ENCODE measurements at regions not wholly inside any gene's neighbourhood (a gene's known extent, or its start where the extent isn't known, plus 50 kb on each side); places are given as distances from the start of the nearest gene placed in this dataset.
"Not testable (repeated sequence)": the region's sequence is repeated elsewhere in the genome, so short reads cannot be mapped to it uniquely, and the experiment has no call there.

DNA sequence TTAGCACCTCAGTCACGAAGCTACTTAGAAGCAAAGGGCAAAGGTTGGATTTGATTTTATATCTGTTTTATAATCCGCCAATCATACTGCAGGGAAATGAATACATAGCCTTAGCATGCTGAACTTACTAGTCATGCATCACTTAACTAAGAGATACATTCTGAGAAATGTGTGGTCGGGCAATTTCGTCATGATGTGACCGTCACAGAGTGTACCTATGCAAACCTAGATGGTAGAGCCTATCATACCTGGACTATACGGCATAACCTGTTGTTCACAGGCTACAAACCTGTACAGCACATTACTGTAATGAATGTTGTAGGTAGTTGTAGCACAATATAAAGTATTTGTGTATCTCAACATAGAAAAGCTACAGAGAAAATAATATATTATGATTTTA is 345.2 kb upstream of the RGS17 start:
- no peak for DNase-seq (ENCODE audit: low spot score)
- intact Hi-C loops (cut with DNase I): no loop called here

DNA sequence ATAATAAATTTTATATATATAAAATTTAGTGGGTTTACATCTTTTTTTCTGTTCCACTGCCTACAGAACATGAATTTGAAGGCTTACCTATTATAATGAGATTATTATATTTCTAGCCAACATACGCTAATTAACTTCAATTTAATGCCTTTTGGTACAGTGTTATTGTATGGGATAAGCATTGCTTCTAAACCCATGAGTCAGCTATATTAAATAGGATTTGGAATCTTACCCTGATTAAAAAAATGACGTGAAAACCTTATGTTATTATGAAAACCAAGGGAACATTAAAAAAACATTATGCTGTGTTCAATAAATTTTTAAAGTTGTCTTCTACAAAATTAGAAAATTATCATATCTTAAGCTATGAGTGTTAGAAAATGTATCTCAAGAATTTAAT is 334.0 kb upstream of the RGS17 start:
- intact Hi-C loops (cut with DNase I): no loop called here
- no peak for DNase-seq (ENCODE audit: low spot score)

DNA sequence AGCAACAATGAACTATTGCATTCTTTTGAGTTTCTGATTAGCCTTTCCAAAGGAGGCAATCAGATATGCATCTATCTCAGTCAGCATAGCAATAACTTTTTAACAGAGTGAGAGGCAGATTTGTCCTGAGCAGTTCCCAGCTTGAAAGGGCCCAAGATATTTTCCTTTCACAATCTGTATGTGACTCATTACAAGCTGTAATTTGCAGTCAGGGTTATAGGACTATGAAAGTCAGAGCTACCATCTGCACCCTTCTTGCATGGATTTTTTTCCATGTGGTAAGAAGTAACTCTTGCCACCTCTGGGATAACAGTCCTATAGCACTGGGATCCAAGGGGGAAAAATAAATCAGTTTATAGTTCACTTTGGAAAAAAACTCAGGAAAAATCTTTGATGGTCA is 318.2 kb upstream of the RGS17 start:
- intact Hi-C loops (cut with DNase I): no loop called here
- DNase-seq (ENCODE audit: low spot score): no peak

DNA sequence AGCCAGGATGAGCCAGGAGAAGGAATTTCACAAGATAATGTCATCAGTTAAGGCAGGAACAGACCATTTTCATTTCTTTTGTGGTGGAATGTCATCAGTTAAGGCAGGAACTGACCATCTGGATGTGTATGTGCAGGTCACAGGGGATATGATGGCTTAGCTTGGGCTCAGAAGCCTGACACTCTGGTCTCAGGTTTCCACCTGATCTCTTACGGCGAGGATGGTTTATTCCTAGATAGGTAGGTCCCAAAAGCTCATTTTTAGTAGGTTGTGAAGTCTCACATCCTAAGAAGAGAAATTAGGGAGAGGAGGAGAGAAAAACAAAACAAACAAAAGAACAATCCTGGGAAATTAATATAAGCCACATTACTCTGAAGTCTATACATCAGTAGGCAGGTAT is 311.7 kb upstream of the RGS17 start:
- DNase-seq (ENCODE audit: low spot score); intact Hi-C loops (cut with DNase I): not testable (repeated sequence)

DNA sequence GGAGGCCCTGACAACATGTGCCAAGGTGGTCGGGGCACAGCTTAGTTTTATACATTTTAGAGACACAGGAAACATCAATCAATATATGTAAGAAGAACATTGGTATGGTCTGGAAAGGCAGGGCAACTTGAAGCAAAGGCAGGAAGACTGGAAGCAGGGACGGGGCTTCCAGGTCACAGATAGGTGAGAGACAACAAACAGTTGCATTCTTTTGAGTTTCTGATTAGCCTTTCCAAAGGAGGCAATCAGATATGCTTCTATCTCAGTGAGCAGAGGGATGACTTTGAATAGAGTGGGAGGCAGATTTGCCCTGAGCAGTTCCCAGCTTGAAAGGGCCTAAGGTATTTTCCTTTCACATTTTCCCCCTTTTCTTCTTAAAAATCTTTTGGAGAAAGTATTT is 311.0 kb upstream of the RGS17 start:
- no peak for DNase-seq (ENCODE audit: low spot score)
- intact Hi-C loops (cut with DNase I): no loop called here

DNA sequence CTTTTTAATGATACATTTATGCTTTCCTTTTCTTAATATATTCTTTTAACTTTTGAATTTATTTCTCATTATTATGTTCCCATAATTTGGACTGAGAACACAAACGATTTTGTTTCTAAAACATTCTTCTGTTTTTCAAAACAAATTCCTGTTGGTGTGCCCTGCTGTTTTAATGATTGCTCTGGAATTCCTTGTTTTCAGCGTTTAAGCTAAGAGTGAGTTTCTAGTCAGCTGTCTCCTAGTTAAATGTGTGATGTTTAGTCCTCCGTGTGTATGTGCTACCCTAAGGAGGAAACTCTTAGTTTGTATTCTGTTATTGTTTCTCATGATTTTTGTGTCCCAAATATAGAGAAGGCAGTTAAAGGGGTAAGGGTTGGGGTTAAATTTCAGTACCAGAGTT is 306.1 kb upstream of the RGS17 start:
- no peak for DNase-seq (ENCODE audit: low spot score)
- intact Hi-C loops (cut with DNase I): no loop called here

DNA sequence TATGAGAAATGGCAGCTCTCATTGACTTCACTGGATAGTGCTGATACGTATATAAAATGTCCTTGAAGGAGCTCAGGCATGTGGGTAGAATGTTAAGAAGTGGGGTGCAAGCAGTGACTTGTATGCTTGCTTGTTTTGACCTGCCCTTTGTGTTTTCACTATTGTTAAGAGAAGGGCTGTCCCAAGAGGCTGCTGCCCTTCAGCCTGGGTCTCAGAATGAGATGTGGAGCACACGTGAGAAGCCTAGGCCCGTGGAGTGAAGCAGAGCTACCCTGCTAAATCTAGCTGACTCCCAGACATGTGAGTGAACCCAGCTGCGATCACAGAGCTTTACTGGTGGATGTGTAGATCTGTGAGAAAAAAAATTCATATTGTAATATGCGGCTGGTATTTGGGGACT is 305.3 kb upstream of the RGS17 start:
- intact Hi-C loops (cut with DNase I): no loop called here
- DNase-seq (ENCODE audit: low spot score): no peak

DNA sequence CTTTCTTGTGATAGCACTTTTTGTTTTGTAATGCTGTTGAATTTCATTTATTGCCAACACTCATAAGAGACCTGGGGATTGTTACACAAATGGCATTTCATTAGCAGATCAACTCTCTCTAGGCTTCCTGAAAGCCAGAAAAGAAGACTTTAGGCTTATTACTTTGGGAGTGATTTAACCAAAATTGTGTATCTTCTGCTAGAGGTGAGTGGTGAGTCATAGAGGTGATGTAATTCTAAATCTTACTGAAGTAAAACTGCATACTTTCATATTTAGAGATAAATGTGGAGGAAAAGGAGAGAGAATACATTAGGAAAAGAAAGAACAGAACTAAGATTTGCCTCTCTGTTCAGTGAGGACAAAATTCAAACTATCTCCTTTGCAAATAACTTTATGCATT is 304.7 kb upstream of the RGS17 start:
- intact Hi-C loops (cut with DNase I): no loop called here
- DNase-seq (ENCODE audit: low spot score): no peak

DNA sequence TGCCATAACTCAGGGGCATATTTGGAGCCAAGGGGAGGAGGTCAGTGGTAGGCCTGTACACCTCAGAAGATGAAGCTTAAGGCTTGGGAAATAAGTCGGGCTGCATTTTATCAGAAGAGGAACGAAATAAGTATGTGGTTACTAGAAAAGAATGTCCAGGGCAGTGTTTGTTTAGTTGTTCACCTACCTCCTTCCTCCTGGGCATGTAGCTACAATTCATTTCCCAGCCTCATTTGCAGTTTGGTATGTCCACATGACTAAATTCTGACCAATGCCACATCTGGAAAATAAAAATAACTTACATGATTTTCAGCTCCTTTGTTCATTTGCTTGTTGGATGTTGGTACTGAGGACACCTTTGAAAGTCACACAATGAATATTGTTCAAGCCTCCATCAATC is 294.5 kb upstream of the RGS17 start:
- intact Hi-C loops (cut with DNase I): no loop called here
- no peak for DNase-seq (ENCODE audit: low spot score)

DNA sequence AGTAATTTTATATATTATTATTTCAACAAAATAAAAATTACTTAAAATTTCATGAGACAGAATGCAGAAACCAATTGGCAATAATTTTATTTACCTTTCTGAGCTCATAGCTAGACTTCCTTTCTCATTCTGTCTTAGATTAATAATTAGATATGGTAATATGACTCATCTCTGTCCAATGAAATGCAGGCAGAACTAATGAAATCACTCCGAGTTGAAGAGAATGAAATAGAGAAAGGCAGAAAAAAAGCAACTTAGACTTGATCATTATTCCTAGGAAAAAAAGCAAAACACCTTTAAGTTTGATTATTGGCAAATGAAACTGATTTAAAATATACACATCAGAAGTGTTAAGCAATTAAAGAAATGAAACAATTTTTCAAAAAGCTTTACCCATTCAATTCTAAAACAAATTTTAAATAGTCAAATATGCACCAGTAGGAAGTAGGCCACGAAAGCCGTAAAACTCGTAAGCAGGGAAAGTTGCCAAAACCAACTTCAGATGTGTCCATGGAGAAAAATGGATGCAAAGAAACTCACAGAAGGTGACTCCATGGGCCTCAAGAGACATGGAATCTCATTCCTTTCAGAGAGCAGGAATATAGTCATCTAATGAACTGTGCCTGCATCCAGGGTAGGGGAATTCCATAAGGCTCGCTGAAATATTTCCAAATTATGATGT is 293.8 kb upstream of the RGS17 start:
- intact Hi-C loops (cut with DNase I): no loop called here

DNA sequence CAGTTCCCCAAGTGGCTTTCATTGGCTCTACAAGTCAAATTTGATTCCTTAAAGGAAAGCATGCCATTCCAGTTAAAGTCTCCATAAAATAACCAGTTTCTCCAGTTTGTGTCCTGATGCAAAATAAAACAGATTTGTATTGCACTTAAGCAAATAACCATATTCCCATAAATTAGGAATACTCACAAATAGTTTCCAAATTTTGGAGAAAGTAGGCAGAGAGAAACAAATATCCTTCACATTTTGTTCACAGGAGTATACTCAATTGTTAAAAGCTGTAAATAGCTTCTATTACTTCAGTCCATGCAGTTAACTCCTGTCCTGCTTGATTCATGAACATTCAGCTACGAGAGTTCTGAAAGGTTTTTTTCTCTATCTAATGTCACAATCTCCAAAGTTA is 281.4 kb upstream of the RGS17 start:
- DNase-seq (ENCODE audit: low spot score): no peak
- intact Hi-C loops (cut with DNase I): no loop called here

More for the DNA sequence above, 293.8 kb upstream of the RGS17 start:
- DNase-seq (ENCODE audit: low spot score): no peak

DNA sequence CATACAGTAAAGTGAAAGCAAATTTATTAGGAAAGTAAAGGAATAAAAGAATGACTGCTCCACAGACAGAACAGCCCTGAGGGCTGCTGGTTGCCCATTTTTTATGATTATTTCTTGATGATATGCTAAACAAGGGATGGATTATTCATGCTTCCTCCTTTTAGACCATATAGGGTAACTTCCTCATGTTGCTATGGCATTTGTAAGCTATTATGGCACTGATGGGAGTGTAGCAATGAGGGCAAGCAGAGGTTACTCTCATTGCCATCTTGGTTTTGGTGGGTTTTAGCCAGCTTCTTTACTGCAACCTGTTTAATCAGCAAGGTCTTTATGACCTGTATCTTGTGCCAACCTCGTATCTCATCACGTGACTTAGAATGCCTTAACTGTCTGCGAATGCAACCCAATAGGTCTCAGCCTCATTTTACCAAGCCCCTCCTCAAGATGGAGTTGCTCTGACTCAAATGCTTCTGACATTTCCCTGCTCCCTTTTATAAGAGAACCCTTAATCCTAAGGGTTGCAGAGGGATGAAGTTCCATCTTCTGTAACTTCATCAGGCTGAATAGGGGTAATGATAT is 280.1 kb upstream of the RGS17 start:
- intact Hi-C loops (cut with DNase I): no loop called here
- DNase-seq (ENCODE audit: low spot score): no peak

DNA sequence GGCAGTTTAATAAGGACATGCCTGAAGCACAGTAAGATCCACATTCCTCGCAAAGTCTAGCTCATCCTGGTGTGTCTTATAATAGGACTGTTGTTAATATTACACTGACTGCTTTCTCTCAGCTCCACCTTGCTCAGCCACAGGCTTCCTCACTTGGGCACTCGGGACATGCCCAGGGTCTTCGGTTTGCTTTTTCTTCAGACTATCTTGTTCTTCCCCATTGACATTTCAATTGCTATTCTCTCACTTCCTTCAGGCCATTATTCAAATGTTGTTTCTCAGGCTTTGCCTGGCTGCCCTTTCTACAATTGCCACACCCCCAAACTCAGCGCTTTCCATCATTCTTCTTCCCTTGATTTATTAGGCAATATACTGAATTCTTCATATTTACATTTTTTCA is 274.8 kb upstream of the RGS17 start:
- intact Hi-C loops (cut with DNase I): no loop called here
- no peak for DNase-seq (ENCODE audit: low spot score)

DNA sequence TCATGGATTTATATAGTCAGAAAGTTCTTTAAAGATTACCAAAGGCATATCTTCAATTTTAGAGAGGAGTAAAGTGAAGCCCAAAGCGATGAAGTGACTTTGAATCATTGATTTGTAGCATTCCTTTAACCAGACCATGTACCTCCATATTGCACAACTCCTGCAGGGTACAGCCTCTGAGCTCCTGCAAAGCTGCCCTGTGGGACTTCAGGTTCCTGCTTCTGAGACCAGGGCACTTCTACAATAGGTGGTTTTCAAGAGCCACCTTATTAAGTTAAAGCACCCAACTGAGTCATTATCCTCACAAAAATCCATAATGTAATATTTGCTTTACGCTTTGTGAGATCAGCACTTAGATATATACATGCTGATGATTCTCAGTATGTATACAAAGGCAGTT is 270.7 kb upstream of the RGS17 start:
- no peak for DNase-seq (ENCODE audit: low spot score)
- intact Hi-C loops (cut with DNase I): no loop called here

DNA sequence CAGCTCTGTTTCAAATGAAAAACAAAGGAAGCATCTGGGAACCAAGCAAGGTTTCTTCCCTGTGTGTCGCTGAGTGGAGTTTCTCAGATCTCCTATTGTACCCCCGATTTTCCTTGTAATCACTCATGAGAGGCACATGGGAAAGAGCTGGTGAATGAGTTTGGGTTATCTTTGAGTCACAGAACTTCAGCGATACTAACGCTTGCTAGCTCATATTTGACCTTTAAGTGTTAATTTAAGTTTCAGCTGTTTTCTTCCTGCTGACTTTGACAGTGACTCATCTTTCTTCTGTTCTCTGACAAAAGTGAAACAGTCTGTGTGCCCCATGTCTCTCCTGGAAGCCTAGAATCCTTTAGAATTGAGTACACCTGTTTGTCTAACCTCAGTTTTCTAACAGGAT is 261.1 kb upstream of the RGS17 start:
- DNase-seq (ENCODE audit: low spot score): no peak
- intact Hi-C loops (cut with DNase I): no loop called here

DNA sequence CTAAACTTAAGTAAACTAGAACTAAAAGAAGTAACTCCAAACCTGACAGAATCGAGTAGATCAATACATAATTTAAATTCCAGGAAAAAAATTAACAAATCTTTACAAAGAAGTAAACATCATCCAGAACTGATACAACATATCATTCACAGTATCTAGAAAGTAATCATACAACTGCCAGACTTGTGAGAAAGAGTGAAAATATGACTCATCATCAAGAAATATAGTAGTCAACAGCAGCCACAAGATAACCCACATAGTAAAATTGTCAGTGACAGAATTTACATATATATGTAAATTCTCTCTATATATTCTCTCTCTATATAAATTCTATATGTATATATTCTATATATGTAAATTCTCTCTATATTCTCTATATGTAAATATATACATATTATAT is 242.8 kb upstream of the RGS17 start:
- DNase-seq (ENCODE audit: low spot score): no peak
- intact Hi-C loops (cut with DNase I): no loop called here

DNA sequence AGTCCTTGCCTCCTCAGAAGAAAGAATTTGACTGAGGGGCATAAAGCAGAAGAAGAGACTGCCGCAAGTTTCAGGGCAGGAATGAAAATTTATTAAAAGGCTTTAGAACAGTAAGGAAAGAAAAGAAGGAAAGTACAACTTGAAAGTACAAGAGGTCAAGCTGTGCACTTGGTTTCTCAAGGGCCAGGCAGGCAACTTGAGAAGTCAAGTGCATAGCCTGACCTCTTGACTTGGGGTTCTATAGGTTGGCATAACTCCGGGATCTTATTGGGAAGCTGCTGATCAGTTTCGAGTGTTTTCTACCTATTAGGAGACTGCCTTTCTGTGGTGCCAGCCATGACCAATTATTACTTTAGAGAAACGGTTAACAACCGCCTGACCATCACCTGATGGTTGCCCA is 237.0 kb upstream of the RGS17 start:
- DNase-seq (ENCODE audit: low spot score): no peak
- intact Hi-C loops (cut with DNase I): no loop called here

DNA sequence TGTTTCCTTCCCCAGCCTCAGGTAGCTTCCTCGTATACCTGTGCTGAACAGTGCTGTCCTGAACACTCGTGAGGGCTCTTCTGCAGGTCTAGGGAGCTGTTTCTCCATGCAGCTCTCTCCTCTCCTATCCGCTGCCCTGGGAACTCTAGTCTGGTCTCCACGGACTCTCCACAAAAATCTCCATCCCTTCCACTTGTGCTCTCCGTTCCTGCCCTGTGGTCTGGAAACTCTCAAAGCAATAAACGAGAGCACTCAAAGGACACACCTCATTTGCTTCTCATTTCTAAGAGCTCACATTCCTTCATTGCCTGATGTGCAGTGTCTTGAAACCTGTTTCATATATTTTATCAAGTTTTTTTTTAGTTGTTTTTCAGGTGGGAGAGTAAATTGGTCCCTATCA is 235.9 kb upstream of the RGS17 start:
- DNase-seq (ENCODE audit: low spot score): no peak
- intact Hi-C loops (cut with DNase I): no loop called here

DNA sequence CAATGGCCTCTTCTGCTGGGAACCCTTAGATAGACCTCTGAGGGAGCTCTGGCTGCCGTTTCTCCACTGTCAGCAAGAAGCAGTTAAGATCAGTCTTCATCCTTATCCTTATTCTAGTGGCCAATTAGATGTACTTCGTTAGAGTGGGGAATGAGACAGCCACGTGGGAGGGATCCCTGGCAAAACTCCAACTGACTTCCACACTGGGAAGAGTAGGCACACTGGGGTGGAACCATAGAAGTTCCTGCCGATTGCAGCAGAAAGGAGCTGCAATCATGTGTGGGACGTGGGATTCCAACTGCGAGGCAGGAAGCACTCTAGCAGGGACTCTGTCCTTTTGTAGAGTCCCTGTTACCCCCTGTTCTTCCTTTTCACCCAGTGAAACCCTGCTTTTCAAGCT is 226.3 kb upstream of the RGS17 start:
- intact Hi-C loops (cut with DNase I): no loop called here
- no peak for DNase-seq (ENCODE audit: low spot score)

DNA sequence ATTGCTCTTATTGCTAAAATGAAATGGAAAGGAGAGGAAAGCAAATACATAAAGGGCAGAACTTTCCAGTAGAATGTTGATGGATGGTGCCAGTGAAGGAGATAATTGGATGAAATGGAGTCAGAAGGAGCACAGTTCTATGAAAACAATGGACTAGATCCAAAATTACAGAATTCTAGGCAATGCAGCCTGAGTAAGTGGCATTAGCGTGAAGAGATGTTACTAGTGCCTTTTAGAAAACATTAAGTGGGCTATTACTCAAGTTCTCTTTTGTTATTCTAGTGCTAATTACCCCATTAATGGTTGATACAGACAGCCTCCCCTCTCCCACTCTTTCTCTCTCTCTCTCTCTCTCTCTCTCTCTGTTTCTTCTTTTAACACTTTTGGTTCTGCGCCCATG is 209.5 kb upstream of the RGS17 start:
- DNase-seq (ENCODE audit: low spot score): no peak
- intact Hi-C loops (cut with DNase I): no loop called here

DNA sequence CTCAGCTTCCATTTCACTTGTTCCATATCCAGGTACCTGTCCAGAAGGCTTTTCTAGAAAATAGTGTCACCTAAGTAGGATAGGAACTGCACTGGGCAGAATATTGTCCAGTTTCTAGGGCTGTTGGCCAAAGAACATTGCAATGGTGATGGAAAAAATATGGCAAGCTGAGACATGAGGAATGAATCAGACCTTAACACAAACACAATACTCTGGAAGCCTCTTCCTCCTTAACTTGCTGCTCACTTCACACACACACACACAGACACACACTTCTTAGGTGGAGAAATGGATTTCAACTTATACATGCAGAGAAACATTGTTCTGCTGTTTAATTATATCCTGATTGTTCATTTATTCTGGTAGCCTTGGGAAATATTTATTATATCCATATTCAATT is 203.0 kb upstream of the RGS17 start:
- no peak for DNase-seq (ENCODE audit: low spot score)
- intact Hi-C loops (cut with DNase I): no loop called here

DNA sequence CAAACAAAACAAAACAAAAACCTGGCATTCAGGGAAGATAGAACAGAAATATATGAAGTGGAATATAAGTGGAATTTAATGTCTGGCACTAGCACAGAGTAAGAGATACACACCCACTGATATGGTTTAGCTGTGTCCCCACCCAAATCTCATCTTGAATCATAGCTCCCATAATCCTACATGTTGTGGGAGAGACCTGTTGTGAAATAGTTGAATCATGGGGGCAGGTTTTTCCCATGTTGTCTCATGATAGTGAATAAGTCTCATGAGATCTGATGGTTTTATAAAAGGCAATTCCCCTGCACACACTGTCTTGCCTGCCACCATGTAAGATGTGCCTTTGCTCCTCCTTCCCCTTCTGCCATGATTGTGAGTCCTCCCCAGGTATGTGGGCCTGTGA is 200.1 kb upstream of the RGS17 start:
- intact Hi-C loops (cut with DNase I); DNase-seq (ENCODE audit: low spot score): not testable (repeated sequence)

All from cardiac septum (tissue), 1 donor.